ENCODE measurements at regions not wholly inside any gene's neighbourhood (a gene's known extent, or its start where the extent isn't known, plus 50 kb on each side); places are given as distances from the start of the nearest gene placed in this dataset.

GRCh38 chr7:30212701-30213111 lies 71.7 kb upstream of the ZNRF2 start:
- DNase-seq (ENCODE audit: low spot score) = no peak

DNA sequence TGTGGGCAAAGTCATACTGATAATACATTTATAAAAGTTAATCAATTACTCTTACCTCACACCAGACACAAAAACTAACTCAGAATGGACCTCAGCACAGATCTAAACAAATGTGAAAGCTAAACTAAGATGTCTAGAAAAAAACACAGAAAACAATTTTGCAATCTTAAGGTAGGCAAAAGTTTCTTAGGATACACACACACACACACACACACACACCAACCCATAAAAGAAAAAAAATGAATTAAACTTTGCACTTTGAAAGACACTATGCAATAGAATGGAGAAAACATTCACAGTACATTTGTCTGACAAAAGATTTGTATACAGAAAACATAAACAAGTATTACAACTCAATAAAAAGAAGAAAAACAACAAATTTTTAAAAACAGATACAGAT lies 70.8 kb upstream of the ZNRF2 start:
- DNase-seq (ENCODE audit: low spot score) = no peak

DNA sequence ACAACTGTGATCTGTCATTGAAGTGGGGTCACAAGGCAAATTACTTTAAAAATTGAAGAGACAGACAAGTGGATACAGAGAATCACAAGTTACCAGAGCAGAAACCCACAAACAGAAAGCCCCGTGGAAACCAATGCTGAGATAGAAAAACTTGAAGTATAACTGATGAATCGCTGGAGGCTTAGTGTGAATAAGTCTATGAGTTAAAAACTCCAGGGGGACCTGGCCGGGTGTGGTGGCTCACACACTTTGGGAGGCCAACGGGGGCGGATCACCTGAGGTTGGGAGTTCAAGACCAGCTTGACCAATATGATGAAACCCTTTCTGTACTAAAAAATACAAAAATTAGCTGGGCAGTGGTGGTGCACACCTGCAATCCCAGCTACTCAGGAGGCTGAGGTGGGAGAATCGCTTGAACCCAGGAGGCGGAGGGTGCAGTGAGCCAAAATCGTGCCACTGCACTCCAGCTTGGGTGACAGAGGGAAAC lies 69.7 kb upstream of the ZNRF2 start:
- DNase-seq (ENCODE audit: low spot score) = no peak

- DNase-seq (ENCODE audit: low spot score) = no peak
These were observed 62.6 kb upstream of the ZNRF2 start for GRCh38 chr7:30221764-30222163.

DNA sequence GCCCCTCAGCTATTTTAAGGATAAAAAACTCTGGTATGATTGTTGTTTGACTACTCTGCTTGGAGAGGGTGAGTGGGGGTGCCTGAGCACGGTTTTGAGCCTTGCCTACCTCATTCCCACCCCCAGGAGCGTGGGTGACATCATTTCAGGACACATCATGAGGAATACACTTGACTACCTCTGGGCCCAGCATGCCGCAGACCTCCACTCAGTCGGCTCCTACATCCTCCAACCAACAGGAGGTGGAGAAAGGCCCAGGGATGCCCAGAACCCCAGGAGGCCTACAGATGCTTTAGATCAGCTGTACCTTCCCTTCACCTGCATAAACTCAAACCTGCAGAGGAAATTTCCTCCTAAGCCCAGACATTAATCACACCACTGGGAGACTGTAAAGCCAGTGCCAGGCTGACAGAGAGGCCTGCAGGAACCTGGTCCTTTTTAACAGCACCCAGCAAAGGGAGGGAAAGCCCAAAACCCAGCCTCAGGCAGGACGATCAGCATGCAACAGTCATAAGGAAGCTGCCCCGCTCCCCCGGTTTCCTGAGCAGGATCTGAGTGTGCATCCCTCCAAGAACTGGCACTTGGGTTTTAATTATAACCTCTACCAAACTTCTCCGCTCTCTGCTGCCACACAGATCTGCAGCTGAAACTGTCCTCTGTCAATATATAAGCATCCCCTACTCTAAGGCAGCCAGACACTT lies 61.7 kb upstream of the ZNRF2 start:
- peak; percentile 10 for DNase-seq (ENCODE audit: low spot score)

DNA sequence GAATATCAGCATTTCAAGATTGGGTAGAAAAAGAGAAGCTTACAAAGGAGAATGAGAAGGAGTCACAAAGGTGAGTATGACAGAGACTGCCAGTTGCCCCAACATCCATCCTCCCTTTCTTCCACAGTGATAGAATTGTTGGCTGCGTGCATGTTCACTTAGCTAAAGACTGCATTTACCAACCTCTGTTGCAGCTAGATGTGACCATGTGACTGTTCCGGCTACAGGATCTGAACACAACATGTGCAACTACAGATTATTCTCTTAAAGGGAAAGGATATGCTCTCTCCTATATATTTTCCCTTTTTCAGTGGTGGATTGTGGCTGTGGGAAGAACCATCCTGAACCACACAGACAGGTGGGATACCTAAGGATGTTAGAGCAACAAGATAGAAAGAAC lies 60.5 kb upstream of the ZNRF2 start:
- no peak for DNase-seq (ENCODE audit: low spot score)

DNA sequence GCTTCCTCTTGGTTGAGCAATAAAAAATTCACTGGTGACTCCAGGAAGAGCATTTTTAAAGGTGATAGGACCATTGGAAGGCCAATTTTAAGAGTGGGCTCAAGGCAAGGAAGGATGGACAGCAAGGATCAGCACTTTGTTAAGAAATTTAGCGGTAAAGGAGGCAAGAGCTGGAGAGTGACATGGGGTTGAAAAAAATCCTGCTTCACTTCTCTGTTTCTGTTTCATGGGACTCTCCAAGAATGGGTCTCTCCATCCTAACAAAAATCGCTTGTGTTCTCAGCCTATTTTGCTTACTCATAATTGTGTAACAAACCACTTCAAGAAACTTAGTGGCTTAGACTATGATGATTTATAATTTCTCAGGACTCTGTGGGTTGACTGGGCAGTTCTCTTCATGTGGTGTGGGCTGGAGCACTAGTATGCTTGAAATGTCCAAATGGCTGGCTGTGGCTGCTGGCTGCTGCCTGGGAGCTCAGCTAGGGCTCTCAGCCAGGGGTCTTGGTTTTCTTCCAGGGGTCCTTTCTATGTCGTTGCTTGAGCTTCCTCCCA lies 59.8 kb upstream of the ZNRF2 start:
- peak; percentile 3 for DNase-seq (ENCODE audit: low spot score)

DNA sequence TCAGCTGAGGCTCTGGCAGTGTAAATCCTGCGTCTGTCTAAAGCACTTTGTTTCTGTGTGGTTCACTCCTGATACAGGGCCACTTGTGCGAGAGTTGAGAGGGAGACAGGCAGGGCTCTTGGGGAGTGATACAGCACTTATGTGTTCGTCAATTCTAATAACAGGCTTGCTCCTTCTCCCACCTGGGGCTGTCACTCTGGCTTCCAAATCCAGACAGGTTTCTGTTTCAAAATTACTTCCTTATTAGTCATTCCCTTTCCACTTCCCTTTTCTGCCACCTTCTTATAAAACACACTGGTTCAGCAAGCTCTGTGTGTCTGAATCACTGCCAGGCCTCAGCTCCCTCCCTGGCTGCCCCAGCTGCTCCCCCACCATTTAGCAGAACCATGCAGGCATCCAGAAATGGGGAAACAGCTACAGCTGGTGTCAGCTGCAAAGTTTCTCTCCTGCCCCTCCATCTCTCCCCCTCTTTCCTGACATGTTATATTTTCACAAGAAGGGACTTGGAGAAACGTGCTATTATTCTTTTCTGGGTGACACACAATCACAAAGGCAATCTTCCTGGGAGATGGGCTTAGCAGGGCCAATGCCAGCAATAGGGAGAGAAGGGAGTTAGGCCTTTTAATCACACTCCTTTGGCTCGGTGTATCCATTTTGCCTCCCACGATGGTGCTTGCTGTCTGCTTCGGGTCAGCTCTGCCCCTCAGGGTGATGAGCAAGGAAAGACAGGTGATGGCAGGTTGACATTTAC lies 58.4 kb upstream of the ZNRF2 start:
- peak; percentile 32 for DNase-seq (ENCODE audit: low spot score)

GRCh38 chr7:30226614-30227268 lies 57.7 kb upstream of the ZNRF2 start:
- no peak for DNase-seq (ENCODE audit: low spot score)

DNA sequence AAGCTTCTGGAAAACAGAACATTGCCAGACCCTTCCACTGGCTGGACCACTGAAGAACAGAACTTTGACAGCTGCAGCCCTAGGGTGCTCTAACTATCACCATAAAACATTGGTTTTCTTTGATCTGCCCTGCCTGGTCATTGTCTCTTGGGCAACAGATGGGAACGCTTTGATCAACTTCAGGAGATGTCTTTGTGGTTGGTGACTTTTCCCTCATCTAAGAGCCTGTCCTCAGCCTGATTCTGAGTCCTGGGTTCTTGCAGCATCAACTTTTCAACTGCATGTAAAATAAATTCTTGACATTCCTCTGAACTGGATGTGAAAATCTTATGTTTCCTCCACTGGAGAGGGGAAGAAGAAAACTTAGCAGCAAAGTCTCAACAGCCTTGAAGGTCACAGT lies 53.1 kb upstream of the ZNRF2 start:
- no peak for DNase-seq (ENCODE audit: low spot score)

GRCh38 chr7:30232391-30232790 lies 52.0 kb upstream of the ZNRF2 start:
- DNase-seq (ENCODE audit: low spot score) = no peak

Measured in activated CD4-positive, alpha-beta T cell treated with anti-CD3 and anti-CD28 coated beads, Interleukin-2, Interleukin-4, amounts not matched to agents 100 ng/mL and 50 ng/mL, durations not matched to agents 16 hours and 8 hours (primary cell).